ENCODE measurements at regions not wholly inside any gene's neighbourhood (a gene's known extent, or its start where the extent isn't known, plus 50 kb on each side); places are given as distances from the start of the nearest gene placed in this dataset.

- no peak for DNase-seq (ENCODE audit: low spot score)
Observed at GRCh38 chr13:111844222-111844671, 222.7 kb upstream of the SOX1 start.

- no peak for DNase-seq (ENCODE audit: low spot score)
Observed at GRCh38 chr13:111844682-111845081, 222.3 kb upstream of the SOX1 start.

- DNase-seq (ENCODE audit: low spot score) = no peak
Observed at GRCh38 chr13:111845621-111846351, 221.2 kb upstream of the SOX1 start.

GRCh38 chr13:111846391-111847159 is 220.4 kb upstream of the SOX1 start:
- DNase-seq (ENCODE audit: low spot score) = no peak

- DNase-seq (ENCODE audit: low spot score) = no peak
Observed at GRCh38 chr13:111847964-111848363, 219.0 kb upstream of the SOX1 start.

GRCh38 chr13:111850458-111850857 is 216.5 kb upstream of the SOX1 start:
- no peak for DNase-seq (ENCODE audit: low spot score)

GRCh38 chr13:111850976-111851375 is 216.0 kb upstream of the SOX1 start:
- DNase-seq (ENCODE audit: low spot score) = no peak

- DNase-seq (ENCODE audit: low spot score) = no peak
Observed at GRCh38 chr13:111852725-111853518, 214.0 kb upstream of the SOX1 start.

GRCh38 chr13:111853721-111854120 is 213.2 kb upstream of the SOX1 start:
- no peak for DNase-seq (ENCODE audit: low spot score)

- no peak for DNase-seq (ENCODE audit: low spot score)
Observed at GRCh38 chr13:111854403-111854802, 212.5 kb upstream of the SOX1 start.

GRCh38 chr13:111855191-111855590 is 211.8 kb upstream of the SOX1 start:
- DNase-seq (ENCODE audit: low spot score) = no peak

- DNase-seq (ENCODE audit: low spot score) = no peak
Observed at GRCh38 chr13:111855786-111856185, 211.2 kb upstream of the SOX1 start.

GRCh38 chr13:111856571-111856970 is 210.4 kb upstream of the SOX1 start:
- no peak for DNase-seq (ENCODE audit: low spot score)

GRCh38 chr13:111857336-111857735 is 209.6 kb upstream of the SOX1 start:
- DNase-seq (ENCODE audit: low spot score) = no peak

GRCh38 chr13:111857846-111858560 is 208.9 kb upstream of the SOX1 start:
- no peak for DNase-seq (ENCODE audit: low spot score)

- no peak for DNase-seq (ENCODE audit: low spot score)
Observed at GRCh38 chr13:111858571-111858970, 208.4 kb upstream of the SOX1 start.

GRCh38 chr13:111859354-111860230 is 207.4 kb upstream of the SOX1 start:
- DNase-seq (ENCODE audit: low spot score) = no peak

- no peak for DNase-seq (ENCODE audit: low spot score)
Observed at GRCh38 chr13:111860231-111860552, 206.8 kb upstream of the SOX1 start.

- no peak for DNase-seq (ENCODE audit: low spot score)
Observed at GRCh38 chr13:111861319-111861718, 205.6 kb upstream of the SOX1 start.

- DNase-seq (ENCODE audit: low spot score) = no peak
Observed at GRCh38 chr13:111861766-111862366, 205.1 kb upstream of the SOX1 start.

Data from D341Med (cell line).